GM23338 (cell line): ENCODE measurements at regions not wholly inside any gene's neighbourhood (a gene's known extent, or its start where the extent isn't known, plus 50 kb on each side); places are given as distances from the start of the nearest gene placed in this dataset.

Source experiments
- ATAC-seq: fragments of 200-7000 bp; cut with Tn5 transposase; 3 replicates; pipeline ENCODE4 v1.9.1; 2020
- DNase-seq: peaks from one replicate; pipeline ENCODE4 v3.0.0-alpha.2; 2015; ENCODE audit warnings: low spot score
- H2AFZ ChIP-seq: fragments of 200-600 bp; sonication (generic); 2 replicates; pipeline ENCODE4 v1.8.0; 2016; ENCODE audit warnings: antibody characterized with exemption, mild to moderate bottlenecking, moderate library complexity
- H3F3A ChIP-seq: fragments of 200-600 bp; sonication (generic); replicated peaks from 2 replicates; pipeline ENCODE4 v1.8.0; 2017; ENCODE audit warnings: antibody characterized with exemption, mixed run types, low read depth
- H3K27ac ChIP-seq: fragments of 200-600 bp; sonication (generic); 2 replicates; pipeline ENCODE4 v1.6.1; 2016; ENCODE audit warnings: low read depth
- H3K27me3 ChIP-seq: fragments of 200-600 bp; sonication (generic); 2 replicates; pipeline ENCODE4 v1.8.0; 2016; ENCODE audit warnings: mild to moderate bottlenecking, mixed run types, moderate library complexity; ENCODE audit not compliant: insufficient read depth
- H3K36me3 ChIP-seq: fragments of 200-600 bp; sonication (generic); 2 replicates; pipeline ENCODE4 v1.8.0; 2016; ENCODE audit warnings: mild to moderate bottlenecking; ENCODE audit not compliant: insufficient read depth
- H3K4me1 ChIP-seq: fragments of 200-600 bp; sonication (generic); 2 replicates; pipeline ENCODE4 v1.8.0; 2016; ENCODE audit warnings: mild to moderate bottlenecking, moderate library complexity; ENCODE audit not compliant: insufficient read depth
- H3K4me2 ChIP-seq: fragments of 200-600 bp; sonication (generic); 2 replicates; pipeline ENCODE4 v1.7.1; 2017; ENCODE audit warnings: mixed run types
- H3K4me3 ChIP-seq: fragments of 200-600 bp; sonication (generic); 2 replicates; pipeline ENCODE4 v1.6.1; 2016; ENCODE audit warnings: mixed run types
- H3K79me2 ChIP-seq: fragments of 200-600 bp; sonication (generic); replicated peaks from 2 replicates; pipeline ENCODE4 v1.8.0; 2017; ENCODE audit warnings: mild to moderate bottlenecking; ENCODE audit not compliant: insufficient read depth
- H3K9me2 ChIP-seq: fragments of 200-600 bp; sonication (generic); 2 replicates; pipeline ENCODE4 v1.8.0; 2017; ENCODE audit not compliant: insufficient read depth
- H4K20me1 ChIP-seq: fragments of 200-600 bp; sonication (generic); replicated peaks from 2 replicates; pipeline ENCODE4 v1.8.0; 2017; ENCODE audit warnings: mild to moderate bottlenecking; ENCODE audit not compliant: insufficient read depth
- H3K27ac Mint-ChIP-seq: 2 replicates; pipeline ENCODE4 v1.8.0; 2020; ENCODE audit warnings: inconsistent platforms, mild to moderate bottlenecking, moderate library complexity, mixed read lengths
- H3K27me3 Mint-ChIP-seq: 3 replicates; pipeline ENCODE4 v1.8.0; 2022; ENCODE audit warnings: low read depth, mild to moderate bottlenecking, moderate library complexity, mixed read lengths, inconsistent platforms; ENCODE audit not compliant: insufficient read depth, poor library complexity
- H3K36me3 Mint-ChIP-seq: 3 replicates; pipeline ENCODE4 v1.8.0; 2021; ENCODE audit warnings: low read depth, mild to moderate bottlenecking, inconsistent platforms, moderate library complexity, mixed read lengths
- H3K4me1 Mint-ChIP-seq: 3 replicates; pipeline ENCODE4 v1.8.0; 2020; ENCODE audit warnings: mild to moderate bottlenecking, inconsistent platforms, mixed read lengths
- H3K4me3 Mint-ChIP-seq: 3 replicates; pipeline ENCODE4 v1.8.0; 2021; ENCODE audit warnings: moderate library complexity, mild to moderate bottlenecking, inconsistent platforms, mixed read lengths
- H3K9me3 Mint-ChIP-seq: 3 replicates; pipeline ENCODE4 v1.8.0; 2020; ENCODE audit warnings: moderate library complexity, mild to moderate bottlenecking, inconsistent platforms, mixed read lengths
- CREB1 ChIP-seq: fragments of 250-450 bp; sonication (Bioruptor Pico); IDR thresholded peaks from 2 replicates; pipeline ENCODE4 v1.5.0; 2020; ENCODE audit warnings: low read depth, mild to moderate bottlenecking, moderate library complexity
- CTCF ChIP-seq, 2 experiments: fragments of 200-600 bp in 1 of 2; sonication (generic) in 1 of 2; conservative IDR thresholded peaks; 2 replicates each; pipeline versions ENCODE4 v1.5.1 to v1.6.1; 2016 to 2017; ENCODE audit warnings: antibody characterized with exemption in 2 of 2, low read depth in 2 of 2, mild to moderate bottlenecking in 2 of 2, moderate library complexity in 1 of 2
- EZH2 ChIP-seq: fragments of 200-600 bp; sonication (generic); IDR thresholded peaks from one replicate; pipeline ENCODE4 v1.8.0; 2017; ENCODE audit warnings: antibody characterized with exemption, mild to moderate bottlenecking, low read depth; ENCODE audit not compliant: unreplicated experiment
- EZH2phosphoT487 ChIP-seq: fragments of 200-600 bp; sonication (generic); IDR thresholded peaks from one replicate; pipeline ENCODE4 v1.8.1; 2018; ENCODE audit warnings: antibody characterized with exemption; ENCODE audit not compliant: unreplicated experiment
- JUNB ChIP-seq: IDR thresholded peaks from one replicate; pipeline ENCODE4 v1.6.1; 2016; ENCODE audit warnings: antibody characterized with exemption; ENCODE audit not compliant: unreplicated experiment
- NANOG ChIP-seq: IDR thresholded peaks from 2 replicates; pipeline ENCODE4 v1.6.1; 2016; ENCODE audit warnings: antibody characterized with exemption, borderline replicate concordance
- ZNF114 ChIP-seq: fragments of 250-450 bp; sonication (Bioruptor Pico); IDR thresholded peaks from 2 replicates; pipeline ENCODE4 v1.5.0; 2020; ENCODE audit warnings: mild to moderate bottlenecking, moderate library complexity
- TF ChIP-seq, protein P1 (sequence below): IDR thresholded peaks from one replicate; pipeline ENCODE4 v1.6.1; 2018; ENCODE audit warnings: antibody characterized with exemption; ENCODE audit not compliant: unreplicated experiment
- TF ChIP-seq, protein P2 (sequence below): IDR thresholded peaks from 2 replicates; pipeline ENCODE4 v1.6.1; 2016; ENCODE audit warnings: antibody characterized with exemption

- TF ChIP-seq NANOG = no peak
- TF ChIP-seq JUNB = no peak
- no peak for TF ChIP-seq EZH2phosphoT487
- TF ChIP-seq, protein P1, sequence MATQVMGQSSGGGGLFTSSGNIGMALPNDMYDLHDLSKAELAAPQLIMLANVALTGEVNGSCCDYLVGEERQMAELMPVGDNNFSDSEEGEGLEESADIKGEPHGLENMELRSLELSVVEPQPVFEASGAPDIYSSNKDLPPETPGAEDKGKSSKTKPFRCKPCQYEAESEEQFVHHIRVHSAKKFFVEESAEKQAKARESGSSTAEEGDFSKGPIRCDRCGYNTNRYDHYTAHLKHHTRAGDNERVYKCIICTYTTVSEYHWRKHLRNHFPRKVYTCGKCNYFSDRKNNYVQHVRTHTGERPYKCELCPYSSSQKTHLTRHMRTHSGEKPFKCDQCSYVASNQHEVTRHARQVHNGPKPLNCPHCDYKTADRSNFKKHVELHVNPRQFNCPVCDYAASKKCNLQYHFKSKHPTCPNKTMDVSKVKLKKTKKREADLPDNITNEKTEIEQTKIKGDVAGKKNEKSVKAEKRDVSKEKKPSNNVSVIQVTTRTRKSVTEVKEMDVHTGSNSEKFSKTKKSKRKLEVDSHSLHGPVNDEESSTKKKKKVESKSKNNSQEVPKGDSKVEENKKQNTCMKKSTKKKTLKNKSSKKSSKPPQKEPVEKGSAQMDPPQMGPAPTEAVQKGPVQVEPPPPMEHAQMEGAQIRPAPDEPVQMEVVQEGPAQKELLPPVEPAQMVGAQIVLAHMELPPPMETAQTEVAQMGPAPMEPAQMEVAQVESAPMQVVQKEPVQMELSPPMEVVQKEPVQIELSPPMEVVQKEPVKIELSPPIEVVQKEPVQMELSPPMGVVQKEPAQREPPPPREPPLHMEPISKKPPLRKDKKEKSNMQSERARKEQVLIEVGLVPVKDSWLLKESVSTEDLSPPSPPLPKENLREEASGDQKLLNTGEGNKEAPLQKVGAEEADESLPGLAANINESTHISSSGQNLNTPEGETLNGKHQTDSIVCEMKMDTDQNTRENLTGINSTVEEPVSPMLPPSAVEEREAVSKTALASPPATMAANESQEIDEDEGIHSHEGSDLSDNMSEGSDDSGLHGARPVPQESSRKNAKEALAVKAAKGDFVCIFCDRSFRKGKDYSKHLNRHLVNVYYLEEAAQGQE = no peak
- TF ChIP-seq, protein P2, sequence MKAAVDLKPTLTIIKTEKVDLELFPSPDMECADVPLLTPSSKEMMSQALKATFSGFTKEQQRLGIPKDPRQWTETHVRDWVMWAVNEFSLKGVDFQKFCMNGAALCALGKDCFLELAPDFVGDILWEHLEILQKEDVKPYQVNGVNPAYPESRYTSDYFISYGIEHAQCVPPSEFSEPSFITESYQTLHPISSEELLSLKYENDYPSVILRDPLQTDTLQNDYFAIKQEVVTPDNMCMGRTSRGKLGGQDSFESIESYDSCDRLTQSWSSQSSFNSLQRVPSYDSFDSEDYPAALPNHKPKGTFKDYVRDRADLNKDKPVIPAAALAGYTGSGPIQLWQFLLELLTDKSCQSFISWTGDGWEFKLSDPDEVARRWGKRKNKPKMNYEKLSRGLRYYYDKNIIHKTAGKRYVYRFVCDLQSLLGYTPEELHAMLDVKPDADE = no peak
- TF ChIP-seq EZH2 = no peak
- TF ChIP-seq CREB1 = no peak
Observed at GRCh38 chr4:179001918-179002317, 1559.7 kb upstream of the AGA start (continued).

GRCh38 chr4:179007755-179008154, 1565.5 kb upstream of the AGA start:
- DNase-seq = peak; percentile 55
- Histone ChIP-seq H3K79me2 (no peaks in the 10 kb centered on the region), H3K4me1 (peaks cover 22% of the 10 kb centered on the region), H2AFZ (peak overlapping the region; percentile 33; the same call in 1 of the 2 replicates), H3K4me2 (no peak overlapping the region), H3K36me3 (no peaks in the 10 kb centered on the region), H3K27ac (no peak overlapping the region), H3K9me2 (no peaks in the 10 kb centered on the region), H4K20me1 (no peaks in the 10 kb centered on the region), H3F3A (no peaks in the 10 kb centered on the region), H3K4me3 (no peak overlapping the region), H3K27me3 (no peaks in the 10 kb centered on the region)
- H3K27me3 Mint-ChIP-seq = no peaks in the 10 kb centered on the region
- no peak overlapping the region for H3K27ac Mint-ChIP-seq
- peaks cover 20% of the 10 kb centered on the region for H3K4me1 Mint-ChIP-seq
- H3K36me3 Mint-ChIP-seq = no peaks in the 10 kb centered on the region
- peak; percentile 88 for ATAC-seq
- no peak overlapping the region for H3K4me3 Mint-ChIP-seq
- no peak for TF ChIP-seq ZNF114 (CRISPR knock-in tag)
- peak; percentile 42 to 52 for TF ChIP-seq CTCF (conservative IDR thresholded peaks at IDR 0.05; ENCODE audit: low read depth in 2 of 2)
- no peaks in the 10 kb centered on the region for H3K9me3 Mint-ChIP-seq
